GM12874 (cell line): ENCODE measurements at regions not wholly inside any gene's neighbourhood (a gene's known extent, or its start where the extent isn't known, plus 50 kb on each side); places are given as distances from the start of the nearest gene placed in this dataset.

ENCODE experiments used
- TF ChIP-seq, protein P1 (sequence below): IDR thresholded peaks from 2 replicates; pipeline ENCODE4 v1.5.1; 2011; ENCODE audit warnings: low read depth, mild to moderate bottlenecking, control low read depth, low read length, moderate library complexity; ENCODE audit not compliant: insufficient read depth

DNA sequence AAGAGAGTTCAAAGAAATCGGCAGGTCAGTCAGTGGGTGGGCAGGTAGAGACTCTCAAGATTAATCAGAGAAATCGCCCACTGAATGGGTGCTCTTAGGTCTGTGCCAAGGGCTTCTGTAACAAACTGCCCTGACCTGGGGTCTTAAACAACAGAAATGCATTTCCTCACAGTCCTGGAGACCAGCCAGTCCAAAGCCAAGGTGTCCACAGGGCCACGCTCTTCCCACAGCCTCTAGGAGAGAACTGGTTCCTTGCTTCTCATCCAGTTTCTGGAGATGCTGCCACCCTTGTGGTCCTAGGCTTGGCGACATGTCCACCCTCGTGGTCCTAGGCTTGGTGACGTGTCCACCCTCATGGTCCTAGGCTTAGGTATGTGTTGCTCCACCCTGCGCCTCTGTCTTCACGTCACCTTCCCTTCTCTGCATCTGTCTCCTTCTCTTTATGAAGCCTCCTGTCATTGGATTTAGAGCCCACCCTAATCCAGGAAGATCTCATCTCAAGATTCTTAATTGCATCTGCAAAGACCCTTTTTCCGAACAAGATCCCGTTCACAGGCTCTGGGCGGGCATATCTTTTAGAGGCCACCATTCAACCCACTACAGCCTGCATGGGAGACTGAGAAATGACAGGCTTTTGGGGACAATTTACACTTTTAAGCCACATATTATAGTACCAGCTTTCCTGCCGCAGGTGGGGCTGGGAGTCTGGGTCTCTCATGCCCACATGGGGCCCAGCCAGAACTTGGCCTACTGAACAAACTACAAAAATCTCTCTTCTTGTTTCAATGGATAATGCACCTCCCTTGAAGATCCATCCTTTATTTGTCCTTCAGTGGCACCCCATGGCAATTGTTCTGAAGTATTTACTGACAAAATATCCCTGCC lies 161.3 kb downstream of the ASB1 start:
- TF ChIP-seq, protein P1, sequence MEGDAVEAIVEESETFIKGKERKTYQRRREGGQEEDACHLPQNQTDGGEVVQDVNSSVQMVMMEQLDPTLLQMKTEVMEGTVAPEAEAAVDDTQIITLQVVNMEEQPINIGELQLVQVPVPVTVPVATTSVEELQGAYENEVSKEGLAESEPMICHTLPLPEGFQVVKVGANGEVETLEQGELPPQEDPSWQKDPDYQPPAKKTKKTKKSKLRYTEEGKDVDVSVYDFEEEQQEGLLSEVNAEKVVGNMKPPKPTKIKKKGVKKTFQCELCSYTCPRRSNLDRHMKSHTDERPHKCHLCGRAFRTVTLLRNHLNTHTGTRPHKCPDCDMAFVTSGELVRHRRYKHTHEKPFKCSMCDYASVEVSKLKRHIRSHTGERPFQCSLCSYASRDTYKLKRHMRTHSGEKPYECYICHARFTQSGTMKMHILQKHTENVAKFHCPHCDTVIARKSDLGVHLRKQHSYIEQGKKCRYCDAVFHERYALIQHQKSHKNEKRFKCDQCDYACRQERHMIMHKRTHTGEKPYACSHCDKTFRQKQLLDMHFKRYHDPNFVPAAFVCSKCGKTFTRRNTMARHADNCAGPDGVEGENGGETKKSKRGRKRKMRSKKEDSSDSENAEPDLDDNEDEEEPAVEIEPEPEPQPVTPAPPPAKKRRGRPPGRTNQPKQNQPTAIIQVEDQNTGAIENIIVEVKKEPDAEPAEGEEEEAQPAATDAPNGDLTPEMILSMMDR, result no peak

DNA sequence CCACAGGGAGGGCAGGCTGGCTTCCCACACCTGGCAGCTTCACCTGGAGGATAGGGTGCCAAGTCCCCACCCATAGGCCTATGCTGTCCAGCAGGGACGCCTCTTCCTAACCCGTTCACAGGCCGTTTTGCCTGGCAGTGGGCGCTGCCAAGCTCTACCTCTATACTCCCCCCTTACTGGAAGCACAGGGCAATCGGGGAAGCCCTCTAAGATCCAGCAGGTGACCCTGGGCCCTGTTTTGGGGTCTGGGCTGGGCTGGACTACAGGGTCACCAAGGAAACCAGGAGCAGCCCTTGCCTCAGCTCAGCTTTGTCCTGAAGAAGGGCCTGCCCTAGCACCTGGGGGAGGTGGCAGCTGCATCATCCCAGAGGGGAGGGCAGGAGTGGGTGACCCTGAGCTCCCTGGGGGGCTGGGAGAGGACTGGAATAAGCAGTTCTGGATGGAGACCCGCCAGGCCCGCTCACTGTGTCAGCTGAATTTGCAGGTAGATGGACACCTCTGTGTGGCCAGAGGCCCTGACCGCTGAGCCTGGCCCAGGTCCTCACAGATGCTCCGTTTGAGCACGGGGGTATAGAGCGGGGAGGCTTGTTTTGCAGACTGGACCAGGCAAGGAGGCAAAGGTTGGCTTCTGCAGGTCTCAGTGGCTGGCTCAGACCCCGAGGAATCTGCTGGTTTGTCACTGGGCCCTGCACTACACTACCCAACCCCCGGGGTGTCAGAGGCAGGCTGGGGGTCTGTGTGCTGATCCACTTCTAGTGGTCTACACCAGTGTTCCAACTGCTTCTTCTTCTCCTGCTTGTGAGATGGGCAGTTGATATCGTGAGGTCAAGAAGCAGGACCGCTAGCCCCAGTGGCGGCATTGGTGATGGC lies 163.1 kb downstream of the ASB1 start:
- TF ChIP-seq, protein P1, result no peak

GRCh38 chr2:238591732-238592131 lies 165.0 kb downstream of the ASB1 start:
- TF ChIP-seq, protein P1, result no peak

DNA sequence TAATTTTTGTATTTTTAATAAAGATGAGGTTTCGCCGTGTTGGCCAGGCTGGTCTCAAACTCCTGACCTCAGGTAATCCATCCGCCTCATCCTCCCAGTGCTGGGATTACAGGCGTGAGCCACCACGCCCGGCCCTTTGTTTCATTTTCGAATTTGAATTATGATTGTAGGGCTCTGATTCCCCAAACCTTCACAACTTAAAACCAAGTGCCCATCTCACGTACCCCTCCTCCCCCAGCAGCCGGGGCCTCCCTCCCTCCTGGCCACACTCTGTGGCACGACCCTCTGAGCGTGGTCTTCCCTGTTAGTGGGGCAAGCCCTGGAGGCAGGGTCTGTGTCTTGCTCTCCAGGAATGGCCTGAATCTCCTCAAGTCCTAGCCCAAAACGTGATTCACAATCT lies 166.5 kb downstream of the ASB1 start:
- TF ChIP-seq, protein P1, result no peak

DNA sequence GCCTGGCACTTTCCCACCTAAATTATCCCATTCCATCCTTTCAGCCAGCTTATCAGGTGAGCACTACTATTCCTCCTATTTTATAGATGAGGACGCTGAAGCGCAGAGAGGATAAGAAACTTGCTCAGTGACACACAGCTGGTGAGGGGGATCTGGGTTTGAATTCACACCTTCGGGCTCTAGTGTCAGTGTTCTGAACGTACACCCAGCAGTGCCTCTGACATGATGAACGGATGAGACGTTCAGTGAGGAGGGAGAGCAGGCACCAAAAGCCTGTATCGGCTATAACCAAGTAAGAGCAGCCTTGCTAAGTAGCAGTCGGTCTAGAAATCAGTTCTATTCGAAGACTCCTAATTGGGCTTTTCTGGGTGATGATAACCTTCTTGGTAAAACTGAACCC lies 167.0 kb downstream of the ASB1 start:
- TF ChIP-seq, protein P1, result no peak

DNA sequence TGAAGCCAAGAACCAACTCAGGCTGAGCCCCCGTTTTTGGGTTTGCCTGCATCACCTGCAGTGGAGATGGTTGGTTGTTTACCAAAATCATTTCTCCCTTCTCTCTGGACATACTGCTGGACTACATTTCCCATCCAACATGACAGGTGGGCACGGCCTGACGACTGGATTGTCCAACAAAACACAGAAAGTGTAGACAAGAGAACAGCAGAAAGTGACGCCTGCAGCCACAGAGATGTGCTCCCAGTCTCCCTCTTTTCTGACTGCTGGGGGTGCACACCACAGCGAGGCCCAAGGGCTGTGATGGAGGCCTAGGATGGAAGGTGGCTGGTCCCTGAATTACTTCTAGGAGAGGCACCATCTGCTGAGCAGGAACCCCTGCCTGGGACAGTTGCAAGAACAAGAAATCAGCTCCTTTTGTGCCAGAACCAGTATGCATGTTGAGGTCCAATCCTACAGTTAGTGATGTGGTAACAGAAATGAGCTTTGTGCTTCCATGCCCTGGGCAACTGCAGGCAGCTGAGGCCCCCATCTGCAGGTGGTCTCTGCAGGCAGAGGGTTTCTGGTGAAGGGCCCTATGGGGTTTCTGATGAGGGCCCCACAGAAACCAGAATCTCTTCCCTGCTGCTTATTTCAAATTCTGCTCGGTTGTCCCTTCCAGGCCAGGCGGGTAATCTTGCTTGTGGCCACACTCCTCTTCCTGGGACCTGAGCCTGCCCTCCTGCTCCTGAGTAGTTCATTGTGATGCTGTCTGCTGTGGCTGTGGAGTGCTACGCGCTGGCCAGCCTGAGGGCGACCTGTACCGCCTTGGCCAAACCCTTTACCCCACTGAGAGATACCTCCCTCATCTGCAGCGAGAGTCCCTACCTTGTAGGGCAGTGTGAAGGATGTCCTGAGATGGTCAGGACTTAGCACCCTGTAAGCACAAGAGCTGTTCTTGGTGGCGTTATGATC lies 168.3 kb downstream of the ASB1 start:
- TF ChIP-seq, protein P1, result no peak
